ENCODE measurements at regions not wholly inside any gene's neighbourhood (a gene's known extent, or its start where the extent isn't known, plus 50 kb on each side); places are given as distances from the start of the nearest gene placed in this dataset.
"Not testable (repeated sequence)": the region's sequence is repeated elsewhere in the genome, so short reads cannot be mapped to it uniquely, and the experiment has no call there.

- no peaks in the 10 kb centered on the region for H3K27me3 ChIP-seq (replicated peaks; ENCODE audit: insufficient read depth)
- no peak overlapping the region for H3K4me3 ChIP-seq
- H2AFZ ChIP-seq = no peak overlapping the region
- H3K36me3 ChIP-seq (ENCODE audit: low read depth) = no peaks in the 10 kb centered on the region
- H3K9me3 ChIP-seq (ENCODE audit: low read depth) = peaks cover 3% of the 10 kb centered on the region
- no peaks in the 10 kb centered on the region for H3F3A ChIP-seq (ENCODE audit: insufficient read depth)
- no peaks in the 10 kb centered on the region for H3K4me1 ChIP-seq (ENCODE audit: insufficient read depth)
- no peaks in the 10 kb centered on the region for H4K20me1 ChIP-seq (ENCODE audit: insufficient read depth)
- H3K9ac ChIP-seq = no peak overlapping the region
- in situ Hi-C loops (cut with MboI) = no loop called here
- H3K27ac ChIP-seq = no peak overlapping the region
- 7 to 9% methylated on average over 4 of the region's 4 CpGs for WGBS, 2 experiments (ENCODE audit: low coverage in 1 of 2, low lambda C conversion rate in 2 of 2, missing lambda C conversion rate in 2 of 2)
- TF ChIP-seq EZH2 (IDR thresholded peaks at IDR 0.05; ENCODE audit: insufficient read depth, poor library complexity, severe bottlenecking) = no peak
- TF ChIP-seq EZH2phosphoT487 (IDR thresholded peaks at IDR 0.05; ENCODE audit: insufficient read depth, low read depth) = no peak
- H3K9me2 ChIP-seq (ENCODE audit: insufficient read depth) = no peaks in the 10 kb centered on the region
- no peak for DNase-seq
- H3K79me2 ChIP-seq (ENCODE audit: insufficient read depth) = no peaks in the 10 kb centered on the region
- no peak overlapping the region for H3K4me2 ChIP-seq (ENCODE audit: unreplicated experiment)
These were observed 582.9 kb upstream of the RBFOX1 start for GRCh38 chr16:6749698-6750097.

- H2AFZ ChIP-seq; H3K4me1 ChIP-seq (ENCODE audit: insufficient read depth); in situ Hi-C loops (cut with MboI); H3K4me3 ChIP-seq; H3K9me2 ChIP-seq (ENCODE audit: insufficient read depth); H3K9ac ChIP-seq; H3F3A ChIP-seq (ENCODE audit: insufficient read depth); H3K27me3 ChIP-seq (replicated peaks; ENCODE audit: insufficient read depth); H4K20me1 ChIP-seq (ENCODE audit: insufficient read depth); DNase-seq; H3K36me3 ChIP-seq (ENCODE audit: low read depth); H3K79me2 ChIP-seq (ENCODE audit: insufficient read depth); H3K27ac ChIP-seq; H3K4me2 ChIP-seq (ENCODE audit: unreplicated experiment); H3K9me3 ChIP-seq (ENCODE audit: low read depth): not testable (repeated sequence)
- 0 to 2% methylated on average over 2 of the region's 2 CpGs for WGBS, 2 experiments (ENCODE audit: low coverage in 1 of 2, low lambda C conversion rate in 2 of 2, missing lambda C conversion rate in 2 of 2)
These were observed 596.3 kb upstream of the RBFOX1 start for GRCh38 chr16:6736302-6736701.

GRCh38 chr16:6735631-6736030 lies 597.0 kb upstream of the RBFOX1 start:
- no peak overlapping the region for H3K27ac ChIP-seq

GRCh38 chr16:6732166-6732565 lies 600.5 kb upstream of the RBFOX1 start:
- H3K4me1 ChIP-seq (ENCODE audit: insufficient read depth) = no peaks in the 10 kb centered on the region
- no peaks in the 10 kb centered on the region for H3K27me3 ChIP-seq (replicated peaks; ENCODE audit: insufficient read depth)
- H3K27ac ChIP-seq = no peak overlapping the region
- WGBS, 2 experiments (ENCODE audit: low coverage in 1 of 2, low lambda C conversion rate in 2 of 2, missing lambda C conversion rate in 2 of 2) = 2 to 6% methylated on average over 4 of the region's 4 CpGs
- H3K36me3 ChIP-seq (ENCODE audit: low read depth) = no peaks in the 10 kb centered on the region
- no peak overlapping the region for H3K4me3 ChIP-seq
- no peak for DNase-seq
- H3K9me3 ChIP-seq (ENCODE audit: low read depth) = no peaks in the 10 kb centered on the region
- no peak overlapping the region for H3K4me2 ChIP-seq (ENCODE audit: unreplicated experiment)
- H3K9ac ChIP-seq = no peak overlapping the region
- TF ChIP-seq EZH2phosphoT487 (IDR thresholded peaks at IDR 0.05; ENCODE audit: insufficient read depth, low read depth) (no peak), EZH2 (IDR thresholded peaks at IDR 0.05; ENCODE audit: insufficient read depth, poor library complexity, severe bottlenecking) (no peak)
- H2AFZ ChIP-seq = no peak overlapping the region
- H3K9me2 ChIP-seq (ENCODE audit: insufficient read depth) = no peaks in the 10 kb centered on the region
- no peaks in the 10 kb centered on the region for H3K79me2 ChIP-seq (ENCODE audit: insufficient read depth)
- no peaks in the 10 kb centered on the region for H4K20me1 ChIP-seq (ENCODE audit: insufficient read depth)
- in situ Hi-C loops (cut with MboI) = no loop called here
- no peaks in the 10 kb centered on the region for H3F3A ChIP-seq (ENCODE audit: insufficient read depth)

More at GRCh38 chr16:6735631-6736030, 597.0 kb upstream of the RBFOX1 start:
- in situ Hi-C loops (cut with MboI) = no loop called here
- TF ChIP-seq EZH2 (IDR thresholded peaks at IDR 0.05; ENCODE audit: insufficient read depth, poor library complexity, severe bottlenecking) (no peak), EZH2phosphoT487 (IDR thresholded peaks at IDR 0.05; ENCODE audit: insufficient read depth, low read depth) (no peak)
- H3K36me3 ChIP-seq (ENCODE audit: low read depth) = no peaks in the 10 kb centered on the region
- H3K9me2 ChIP-seq (ENCODE audit: insufficient read depth) = no peaks in the 10 kb centered on the region
- no peak overlapping the region for H2AFZ ChIP-seq
- 0 to 1% methylated on average over 3 of the region's 3 CpGs for WGBS, 2 experiments (ENCODE audit: low coverage in 1 of 2, low lambda C conversion rate in 2 of 2, missing lambda C conversion rate in 2 of 2)
- H3K27me3 ChIP-seq (replicated peaks; ENCODE audit: insufficient read depth) = no peaks in the 10 kb centered on the region
- H3K4me2 ChIP-seq (ENCODE audit: unreplicated experiment) = no peak overlapping the region
- no peaks in the 10 kb centered on the region for H3K79me2 ChIP-seq (ENCODE audit: insufficient read depth)
- H3K9me3 ChIP-seq (ENCODE audit: low read depth) = no peaks in the 10 kb centered on the region
- no peaks in the 10 kb centered on the region for H4K20me1 ChIP-seq (ENCODE audit: insufficient read depth)
- no peak overlapping the region for H3K9ac ChIP-seq
- H3K4me1 ChIP-seq (ENCODE audit: insufficient read depth) = no peaks in the 10 kb centered on the region
- no peaks in the 10 kb centered on the region for H3F3A ChIP-seq (ENCODE audit: insufficient read depth)
- no peak overlapping the region for H3K4me3 ChIP-seq
- DNase-seq = no peak

GRCh38 chr16:6728381-6728780 lies 604.3 kb upstream of the RBFOX1 start:
- Histone ChIP-seq H3K27me3 (replicated peaks; ENCODE audit: insufficient read depth) (no peaks in the 10 kb centered on the region), H3K4me1 (ENCODE audit: insufficient read depth) (no peaks in the 10 kb centered on the region), H3K36me3 (ENCODE audit: low read depth) (no peaks in the 10 kb centered on the region), H3F3A (ENCODE audit: insufficient read depth) (no peaks in the 10 kb centered on the region), H3K27ac (no peak overlapping the region), H3K4me2 (ENCODE audit: unreplicated experiment) (no peak overlapping the region), H4K20me1 (ENCODE audit: insufficient read depth) (no peaks in the 10 kb centered on the region), H3K79me2 (ENCODE audit: insufficient read depth) (no peaks in the 10 kb centered on the region), H3K4me3 (no peak overlapping the region), H3K9me3 (ENCODE audit: low read depth) (no peaks in the 10 kb centered on the region), H3K9me2 (ENCODE audit: insufficient read depth) (no peaks in the 10 kb centered on the region), H3K9ac (no peak overlapping the region), H2AFZ (no peak overlapping the region)
- WGBS, 2 experiments (ENCODE audit: low coverage in 1 of 2, low lambda C conversion rate in 2 of 2, missing lambda C conversion rate in 2 of 2) = 33% methylated on average over 3 of the region's 3 CpGs
- no peak for DNase-seq
- in situ Hi-C loops (cut with MboI) = no loop called here
- TF ChIP-seq EZH2 (IDR thresholded peaks at IDR 0.05; ENCODE audit: insufficient read depth, poor library complexity, severe bottlenecking) (no peak), EZH2phosphoT487 (IDR thresholded peaks at IDR 0.05; ENCODE audit: insufficient read depth, low read depth) (no peak)

Data from GM23248 (cell line).